ENCODE measurements at regions not wholly inside any gene's neighbourhood (a gene's known extent, or its start where the extent isn't known, plus 50 kb on each side); places are given as distances from the start of the nearest gene placed in this dataset.

- no peaks in the 10 kb centered on the region for H3K36me3 ChIP-seq (ENCODE audit: control insufficient read depth, insufficient read depth, low read length)
- DNase-seq (ENCODE audit: extremely low read depth in 1 of 4, low spot score in 3 of 4) (no peak), ATAC-seq (no peak), FAIRE-seq (no peak)
- in situ Hi-C loops (cut with MboI) (no loop called here), intact Hi-C loops (cut with micrococcal nuclease) (no loop called here)
- H3K9ac ChIP-seq (ENCODE audit: insufficient read depth in 1 of 2, low read depth in 2 of 2, low read length in 2 of 2) = no peak overlapping the region
- no peaks in the 10 kb centered on the region for H3K79me2 ChIP-seq (ENCODE audit: control insufficient read depth, insufficient read depth, low read length)
- BruUV-seq (replicated peaks) = no TSS peak
- H4K20me1 ChIP-seq (replicated peaks; ENCODE audit: control insufficient read depth, insufficient read depth, low read length) = no peaks in the 10 kb centered on the region
- no peaks in the 10 kb centered on the region for H3K9me3 ChIP-seq (replicated peaks; ENCODE audit: control insufficient read depth, insufficient read depth, low read depth, low read length)
- 6% methylated on average over 2 of the region's 2 CpGs for WGBS (ENCODE audit: insufficient coverage, low coverage, missing lambda C conversion rate)
- ChIA-PET CTCF (ENCODE audit: low intra/inter-chr PET ratio) (no interaction called here), POLR2A (no interaction called here)
- H3K4me2 ChIP-seq (ENCODE audit: insufficient read depth, low read length) = no peak overlapping the region
- no peak overlapping the region for H3K4me3 ChIP-seq
- no peaks in the 10 kb centered on the region for H3K9me1 ChIP-seq (ENCODE audit: control insufficient read depth, insufficient read depth, low read length)
- H3K27ac ChIP-seq (ENCODE audit: extremely low read depth, low read depth, low read length) = no peak overlapping the region
- TF ChIP-seq ZC3H8 (IDR thresholded peaks at IDR 0.05) = no peak
- TF ChIP-seq SPI1 (IDR thresholded peaks at IDR 0.05; ENCODE audit: borderline replicate concordance, low read depth, low read length) = no peak
- TF ChIP-seq, protein P1, sequence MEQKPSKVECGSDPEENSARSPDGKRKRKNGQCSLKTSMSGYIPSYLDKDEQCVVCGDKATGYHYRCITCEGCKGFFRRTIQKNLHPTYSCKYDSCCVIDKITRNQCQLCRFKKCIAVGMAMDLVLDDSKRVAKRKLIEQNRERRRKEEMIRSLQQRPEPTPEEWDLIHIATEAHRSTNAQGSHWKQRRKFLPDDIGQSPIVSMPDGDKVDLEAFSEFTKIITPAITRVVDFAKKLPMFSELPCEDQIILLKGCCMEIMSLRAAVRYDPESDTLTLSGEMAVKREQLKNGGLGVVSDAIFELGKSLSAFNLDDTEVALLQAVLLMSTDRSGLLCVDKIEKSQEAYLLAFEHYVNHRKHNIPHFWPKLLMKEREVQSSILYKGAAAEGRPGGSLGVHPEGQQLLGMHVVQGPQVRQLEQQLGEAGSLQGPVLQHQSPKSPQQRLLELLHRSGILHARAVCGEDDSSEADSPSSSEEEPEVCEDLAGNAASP (IDR thresholded peaks at IDR 0.05) = no peak
- no peak for TF ChIP-seq PRPF4 (IDR thresholded peaks at IDR 0.05; ENCODE audit: insufficient read depth, low read depth, low read length, poor library complexity, severe bottlenecking)
- TF ChIP-seq HDAC6 (IDR thresholded peaks at IDR 0.05; ENCODE audit: low read depth, low read length) = no peak
- TF ChIP-seq HBP1 (CRISPR knock-in tag; IDR thresholded peaks at IDR 0.05) = no peak
- TF ChIP-seq, protein P2, sequence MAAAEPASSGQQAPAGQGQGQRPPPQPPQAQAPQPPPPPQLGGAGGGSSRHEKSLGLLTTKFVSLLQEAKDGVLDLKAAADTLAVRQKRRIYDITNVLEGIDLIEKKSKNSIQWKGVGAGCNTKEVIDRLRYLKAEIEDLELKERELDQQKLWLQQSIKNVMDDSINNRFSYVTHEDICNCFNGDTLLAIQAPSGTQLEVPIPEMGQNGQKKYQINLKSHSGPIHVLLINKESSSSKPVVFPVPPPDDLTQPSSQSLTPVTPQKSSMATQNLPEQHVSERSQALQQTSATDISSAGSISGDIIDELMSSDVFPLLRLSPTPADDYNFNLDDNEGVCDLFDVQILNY (CRISPR knock-in tag; IDR thresholded peaks at IDR 0.05) = no peak
- TF ChIP-seq MITF (IDR thresholded peaks at IDR 0.05) = no peak
- TF ChIP-seq EZH2 (IDR thresholded peaks at IDR 0.05; ENCODE audit: borderline replicate concordance, low read depth, low read length) = no peak
- no peak for TF ChIP-seq TRIM28 (IDR thresholded peaks at IDR 0.05)
- TF ChIP-seq PTTG1 (tag; IDR thresholded peaks at IDR 0.05; ENCODE audit: low read depth) = no peak
- TF ChIP-seq BCL6 (CRISPR knock-in tag; IDR thresholded peaks at IDR 0.05) = no peak
- no peak for TF ChIP-seq ZNF174 (CRISPR knock-in tag; IDR thresholded peaks at IDR 0.05)
- no peak for TF ChIP-seq HNRNPH1 (optimal IDR thresholded peaks at IDR 0.05; ENCODE audit: low read depth, low read length)
- TF ChIP-seq, protein P3, sequence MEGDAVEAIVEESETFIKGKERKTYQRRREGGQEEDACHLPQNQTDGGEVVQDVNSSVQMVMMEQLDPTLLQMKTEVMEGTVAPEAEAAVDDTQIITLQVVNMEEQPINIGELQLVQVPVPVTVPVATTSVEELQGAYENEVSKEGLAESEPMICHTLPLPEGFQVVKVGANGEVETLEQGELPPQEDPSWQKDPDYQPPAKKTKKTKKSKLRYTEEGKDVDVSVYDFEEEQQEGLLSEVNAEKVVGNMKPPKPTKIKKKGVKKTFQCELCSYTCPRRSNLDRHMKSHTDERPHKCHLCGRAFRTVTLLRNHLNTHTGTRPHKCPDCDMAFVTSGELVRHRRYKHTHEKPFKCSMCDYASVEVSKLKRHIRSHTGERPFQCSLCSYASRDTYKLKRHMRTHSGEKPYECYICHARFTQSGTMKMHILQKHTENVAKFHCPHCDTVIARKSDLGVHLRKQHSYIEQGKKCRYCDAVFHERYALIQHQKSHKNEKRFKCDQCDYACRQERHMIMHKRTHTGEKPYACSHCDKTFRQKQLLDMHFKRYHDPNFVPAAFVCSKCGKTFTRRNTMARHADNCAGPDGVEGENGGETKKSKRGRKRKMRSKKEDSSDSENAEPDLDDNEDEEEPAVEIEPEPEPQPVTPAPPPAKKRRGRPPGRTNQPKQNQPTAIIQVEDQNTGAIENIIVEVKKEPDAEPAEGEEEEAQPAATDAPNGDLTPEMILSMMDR (IDR thresholded peaks at IDR 0.05 in 2 of 3, conservative IDR thresholded peaks at IDR 0.05 in 1 of 3; ENCODE audit: insufficient read depth in 2 of 3, low read depth in 1 of 3, low read length in 3 of 3) = no peak
- H3K4me1 ChIP-seq (replicated peaks in 1 of 2; ENCODE audit: control insufficient read depth in 2 of 2, insufficient read depth in 2 of 2, low read length in 2 of 2) = no peaks in the 10 kb centered on the region
- no peaks in the 10 kb centered on the region for H3K27me3 ChIP-seq (ENCODE audit: control insufficient read depth in 2 of 2, insufficient read depth in 2 of 2, low read length in 2 of 2)
- no peak overlapping the region for H2AFZ ChIP-seq (ENCODE audit: low read depth, low read length)
Observed at GRCh38 chr5:130747556-130747955, 417.5 kb downstream of the HINT1 start.
